ENCODE measurements at regions not wholly inside any gene's neighbourhood (a gene's known extent, or its start where the extent isn't known, plus 50 kb on each side); places are given as distances from the start of the nearest gene placed in this dataset.

GRCh38 chr15:69815793-69816192 is 281.9 kb downstream of the TLE3 start:
- no peak overlapping the region for H3K4me3 ChIP-seq
- no peaks in the 10 kb centered on the region for H3K36me3 ChIP-seq (ENCODE audit: low read depth)
- no peaks in the 10 kb centered on the region for H3K9me3 ChIP-seq
- intact Hi-C loops (cut with DNase I, micrococcal nuclease) = no loop called here
- no peak for ATAC-seq
- H3K4me1 ChIP-seq (ENCODE audit: low read depth) = no peaks in the 10 kb centered on the region
- TF ChIP-seq, protein P1, sequence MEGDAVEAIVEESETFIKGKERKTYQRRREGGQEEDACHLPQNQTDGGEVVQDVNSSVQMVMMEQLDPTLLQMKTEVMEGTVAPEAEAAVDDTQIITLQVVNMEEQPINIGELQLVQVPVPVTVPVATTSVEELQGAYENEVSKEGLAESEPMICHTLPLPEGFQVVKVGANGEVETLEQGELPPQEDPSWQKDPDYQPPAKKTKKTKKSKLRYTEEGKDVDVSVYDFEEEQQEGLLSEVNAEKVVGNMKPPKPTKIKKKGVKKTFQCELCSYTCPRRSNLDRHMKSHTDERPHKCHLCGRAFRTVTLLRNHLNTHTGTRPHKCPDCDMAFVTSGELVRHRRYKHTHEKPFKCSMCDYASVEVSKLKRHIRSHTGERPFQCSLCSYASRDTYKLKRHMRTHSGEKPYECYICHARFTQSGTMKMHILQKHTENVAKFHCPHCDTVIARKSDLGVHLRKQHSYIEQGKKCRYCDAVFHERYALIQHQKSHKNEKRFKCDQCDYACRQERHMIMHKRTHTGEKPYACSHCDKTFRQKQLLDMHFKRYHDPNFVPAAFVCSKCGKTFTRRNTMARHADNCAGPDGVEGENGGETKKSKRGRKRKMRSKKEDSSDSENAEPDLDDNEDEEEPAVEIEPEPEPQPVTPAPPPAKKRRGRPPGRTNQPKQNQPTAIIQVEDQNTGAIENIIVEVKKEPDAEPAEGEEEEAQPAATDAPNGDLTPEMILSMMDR (IDR thresholded peaks at IDR 0.05) = no peak
- DNase-seq = no peak

- TF ChIP-seq, protein P1 (IDR thresholded peaks at IDR 0.05) = no peak
- DNase-seq (no peak), ATAC-seq (no peak)
- no peak overlapping the region for H3K4me3 ChIP-seq
- H3K4me1 ChIP-seq (ENCODE audit: low read depth) = no peaks in the 10 kb centered on the region
- no peaks in the 10 kb centered on the region for H3K36me3 ChIP-seq (ENCODE audit: low read depth)
- intact Hi-C loops (cut with DNase I, micrococcal nuclease) = no loop called here
- H3K9me3 ChIP-seq = no peaks in the 10 kb centered on the region
Measured at GRCh38 chr15:69816522-69816921, 281.2 kb downstream of the TLE3 start.

- H3K4me3 ChIP-seq = no peak overlapping the region
- ATAC-seq (no peak), DNase-seq (no peak)
- H3K36me3 ChIP-seq (ENCODE audit: low read depth) = no peaks in the 10 kb centered on the region
- TF ChIP-seq, protein P1 (IDR thresholded peaks at IDR 0.05) = no peak
- intact Hi-C loops (cut with DNase I, micrococcal nuclease) = no loop called here
- no peaks in the 10 kb centered on the region for H3K4me1 ChIP-seq (ENCODE audit: low read depth)
- H3K9me3 ChIP-seq = no peaks in the 10 kb centered on the region
Measured at GRCh38 chr15:69818529-69818928, 279.2 kb downstream of the TLE3 start.

- no peaks in the 10 kb centered on the region for H3K36me3 ChIP-seq (ENCODE audit: low read depth)
- ATAC-seq = no peak
- TF ChIP-seq, protein P1 (IDR thresholded peaks at IDR 0.05) = no peak
- no peak for DNase-seq
- no peaks in the 10 kb centered on the region for H3K9me3 ChIP-seq
- H3K4me1 ChIP-seq (ENCODE audit: low read depth) = no peaks in the 10 kb centered on the region
- H3K4me3 ChIP-seq = no peak overlapping the region
- intact Hi-C loops (cut with DNase I, micrococcal nuclease) = no loop called here
Measured at GRCh38 chr15:69819371-69819770, 278.3 kb downstream of the TLE3 start.

DNA sequence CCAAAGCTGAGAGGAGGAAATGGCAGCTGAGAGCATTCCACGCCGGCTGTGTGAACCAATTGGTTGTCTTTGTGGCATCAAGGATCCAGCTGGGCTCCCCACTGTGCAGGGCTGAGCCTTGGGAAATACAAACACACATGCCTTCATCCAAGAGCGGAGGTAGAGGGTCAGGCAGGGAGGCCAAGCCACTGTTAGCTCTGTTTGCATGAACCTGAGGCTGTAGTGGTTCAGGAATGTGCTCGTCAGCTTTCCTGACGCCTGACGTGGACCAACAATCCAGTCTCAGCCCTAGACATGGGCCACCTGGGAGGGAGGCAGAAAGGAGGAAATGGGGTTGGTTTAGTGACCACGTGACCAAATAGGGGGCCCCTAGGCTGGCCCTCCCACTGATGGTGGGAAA is 276.9 kb downstream of the TLE3 start:
- ATAC-seq = no peak
- intact Hi-C loops (cut with DNase I, micrococcal nuclease) = no loop called here
- DNase-seq = no peak

More for the DNA sequence above, 276.9 kb downstream of the TLE3 start:
- Histone ChIP-seq H3K4me3 (no peak overlapping the region), H3K9me3 (no peaks in the 10 kb centered on the region), H3K4me1 (ENCODE audit: low read depth) (no peaks in the 10 kb centered on the region), H3K36me3 (ENCODE audit: low read depth) (no peaks in the 10 kb centered on the region)
- TF ChIP-seq, protein P1 (IDR thresholded peaks at IDR 0.05) = no peak

All from mucosa of descending colon (tissue), 3 donors.